Neural cell (in vitro differentiated cells): ENCODE measurements at regions not wholly inside any gene's neighbourhood (a gene's known extent, or its start where the extent isn't known, plus 50 kb on each side); places are given as distances from the start of the nearest gene placed in this dataset.

ENCODE experiments used
- H2AFZ ChIP-seq: fragments of 200-600, 300-800 bp; sonication (generic), shearing (Covaris generic); 2 replicates; pipeline ENCODE4 v1.6.0; 2014; ENCODE audit warnings: low read depth, mild to moderate bottlenecking, antibody characterized with exemption, low read length, moderate library complexity
- H3F3A ChIP-seq: fragments of 200-600 bp; shearing (Covaris generic); 2 replicates; pipeline ENCODE4 v1.6.1; 2016; ENCODE audit warnings: mild to moderate bottlenecking, moderate library complexity, mixed read lengths, antibody characterized with exemption, low read length; ENCODE audit not compliant: insufficient read depth, poor library complexity, severe bottlenecking
- H3K27ac ChIP-seq: fragments of 200-600, 300-800 bp; sonication (generic), shearing (Covaris generic); 2 replicates; pipeline ENCODE4 v1.5.1; 2014; ENCODE audit warnings: mild to moderate bottlenecking, low read length, moderate library complexity
- H3K27me3 ChIP-seq: fragments of 300-800, 200-600 bp; sonication (generic), shearing (Covaris generic); 2 replicates; pipeline ENCODE4 v1.6.0; 2014; ENCODE audit warnings: mild to moderate bottlenecking, low read depth, low read length, moderate library complexity; ENCODE audit not compliant: insufficient read depth
- H3K36me3 ChIP-seq: fragments of 300-800, 200-600 bp; sonication (generic), shearing (Covaris generic); 2 replicates; pipeline ENCODE4 v1.5.1; 2014; ENCODE audit warnings: mild to moderate bottlenecking, antibody characterized with exemption, low read length, moderate library complexity; ENCODE audit not compliant: insufficient read depth
- H3K4me2 ChIP-seq: fragments of 300-800, 200-600 bp; sonication (generic), shearing (Covaris generic); 2 replicates; pipeline ENCODE4 v1.6.0; 2014; ENCODE audit warnings: mild to moderate bottlenecking, low read length
- H3K4me3 ChIP-seq: fragments of 300-800, 200-600 bp; sonication (generic), shearing (Covaris generic); 2 replicates; pipeline ENCODE4 v1.5.1; 2014; ENCODE audit warnings: mild to moderate bottlenecking, low read length, moderate library complexity
- H3K79me2 ChIP-seq: fragments of 200-600 bp; shearing (Covaris generic); replicated peaks from 2 replicates; pipeline ENCODE4 v1.6.0; 2014; ENCODE audit warnings: mild to moderate bottlenecking, low read length, moderate library complexity; ENCODE audit not compliant: insufficient read depth
- H3K9ac ChIP-seq: fragments of 300-800, 200-600 bp; sonication (generic), shearing (Covaris generic); 2 replicates; pipeline ENCODE4 v1.6.1; 2016; ENCODE audit warnings: mild to moderate bottlenecking, low read length, mixed read lengths
- H3K9me2 ChIP-seq: fragments of 200-600 bp; shearing (Covaris generic); 2 replicates; pipeline ENCODE4 v1.6.1; 2016; ENCODE audit warnings: mild to moderate bottlenecking, low read length, mixed read lengths; ENCODE audit not compliant: insufficient read depth
- H3K9me3 ChIP-seq: fragments of 200-600, 300-800 bp; sonication (generic), shearing (Covaris generic); 2 replicates; pipeline ENCODE4 v1.6.1; 2016; ENCODE audit warnings: mild to moderate bottlenecking, mixed run types, low read length, moderate library complexity, mixed read lengths
- H4K20me1 ChIP-seq: fragments of 200-600 bp; shearing (Covaris generic); 2 replicates; pipeline ENCODE4 v1.6.1; 2016; ENCODE audit warnings: mild to moderate bottlenecking, mixed run types; ENCODE audit not compliant: insufficient read depth
- EP300 ChIP-seq: fragments of 450-650 bp; conservative IDR thresholded peaks from 2 replicates; pipeline ENCODE4 v1.6.1; 2014; ENCODE audit warnings: antibody characterized with exemption, mild to moderate bottlenecking, moderate library complexity; ENCODE audit not compliant: poor library complexity, severe bottlenecking
- EZH2 ChIP-seq: fragments of 200-600, 300-800 bp; shearing (Covaris generic), sonication (generic); IDR thresholded peaks from 2 replicates; pipeline ENCODE4 v1.6.1; 2014; ENCODE audit warnings: antibody characterized with exemption, low read length, borderline replicate concordance, mild to moderate bottlenecking; ENCODE audit not compliant: insufficient read depth, poor library complexity, severe bottlenecking
- MXI1 ChIP-seq: fragments of 450-650 bp; conservative IDR thresholded peaks from 2 replicates; pipeline ENCODE4 v1.6.1; 2014; ENCODE audit warnings: antibody characterized with exemption, mild to moderate bottlenecking; ENCODE audit not compliant: poor library complexity, severe bottlenecking
- POLR2AphosphoS5 ChIP-seq: IDR thresholded peaks from 2 replicates; pipeline ENCODE4 v1.6.1; 2012
- RAD21 ChIP-seq: fragments of 450-650 bp; conservative IDR thresholded peaks from 2 replicates; pipeline ENCODE4 v1.6.1; 2014; ENCODE audit warnings: antibody characterized with exemption, mild to moderate bottlenecking, moderate library complexity
- SMC3 ChIP-seq: fragments of 450-650 bp; conservative IDR thresholded peaks from 2 replicates; pipeline ENCODE4 v1.6.1; 2014; ENCODE audit warnings: antibody characterized with exemption, mild to moderate bottlenecking, moderate library complexity; ENCODE audit not compliant: poor library complexity
- TAF1 ChIP-seq: IDR thresholded peaks from 2 replicates; pipeline ENCODE4 v1.6.1; 2012; ENCODE audit warnings: low read depth
- TF ChIP-seq, protein P1 (sequence below): fragments of 450-650 bp; IDR thresholded peaks from 2 replicates; pipeline ENCODE4 v1.5.1; 2014; ENCODE audit warnings: antibody characterized with exemption, mild to moderate bottlenecking, moderate library complexity; ENCODE audit not compliant: poor library complexity, severe bottlenecking
- TF ChIP-seq, protein P2 (sequence below): IDR thresholded peaks from 2 replicates; pipeline ENCODE4 v1.6.1; 2012; ENCODE audit warnings: borderline replicate concordance

DNA sequence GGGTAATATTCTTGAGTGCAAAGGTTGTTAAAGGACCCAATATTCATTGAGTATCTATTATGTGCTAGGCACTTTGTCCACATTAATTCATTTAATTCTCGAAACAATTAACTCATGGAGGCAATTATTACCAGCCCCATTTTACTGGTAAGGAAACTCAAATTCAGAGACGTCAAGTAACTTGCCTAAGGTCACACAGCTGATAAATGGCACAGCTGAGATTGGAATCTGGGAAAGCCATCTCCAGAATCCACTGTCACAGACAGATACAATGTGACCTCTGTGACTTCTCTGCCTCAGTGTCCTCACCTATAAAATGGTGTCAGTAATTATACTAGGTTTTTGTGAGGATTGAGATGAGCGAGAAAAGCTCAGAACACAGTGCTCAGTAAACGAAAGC, 320.8 kb upstream of the ZFHX3 start:
- Histone ChIP-seq H3K4me3 (no peak overlapping the region), H3K27me3 (no peaks in the 10 kb centered on the region), H2AFZ (no peak overlapping the region), H4K20me1 (no peaks in the 10 kb centered on the region), H3K9me2 (no peaks in the 10 kb centered on the region), H3K79me2 (no peaks in the 10 kb centered on the region), H3K9ac (no peak overlapping the region), H3K4me2 (no peak overlapping the region), H3F3A (no peaks in the 10 kb centered on the region), H3K36me3 (no peaks in the 10 kb centered on the region), H3K27ac (no peak overlapping the region), H3K9me3 (no peaks in the 10 kb centered on the region)
- TF ChIP-seq EP300 (no peak), POLR2AphosphoS5 (no peak), TAF1 (no peak)
- TF ChIP-seq, protein P1, sequence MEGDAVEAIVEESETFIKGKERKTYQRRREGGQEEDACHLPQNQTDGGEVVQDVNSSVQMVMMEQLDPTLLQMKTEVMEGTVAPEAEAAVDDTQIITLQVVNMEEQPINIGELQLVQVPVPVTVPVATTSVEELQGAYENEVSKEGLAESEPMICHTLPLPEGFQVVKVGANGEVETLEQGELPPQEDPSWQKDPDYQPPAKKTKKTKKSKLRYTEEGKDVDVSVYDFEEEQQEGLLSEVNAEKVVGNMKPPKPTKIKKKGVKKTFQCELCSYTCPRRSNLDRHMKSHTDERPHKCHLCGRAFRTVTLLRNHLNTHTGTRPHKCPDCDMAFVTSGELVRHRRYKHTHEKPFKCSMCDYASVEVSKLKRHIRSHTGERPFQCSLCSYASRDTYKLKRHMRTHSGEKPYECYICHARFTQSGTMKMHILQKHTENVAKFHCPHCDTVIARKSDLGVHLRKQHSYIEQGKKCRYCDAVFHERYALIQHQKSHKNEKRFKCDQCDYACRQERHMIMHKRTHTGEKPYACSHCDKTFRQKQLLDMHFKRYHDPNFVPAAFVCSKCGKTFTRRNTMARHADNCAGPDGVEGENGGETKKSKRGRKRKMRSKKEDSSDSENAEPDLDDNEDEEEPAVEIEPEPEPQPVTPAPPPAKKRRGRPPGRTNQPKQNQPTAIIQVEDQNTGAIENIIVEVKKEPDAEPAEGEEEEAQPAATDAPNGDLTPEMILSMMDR: no peak
- TF ChIP-seq, protein P2, sequence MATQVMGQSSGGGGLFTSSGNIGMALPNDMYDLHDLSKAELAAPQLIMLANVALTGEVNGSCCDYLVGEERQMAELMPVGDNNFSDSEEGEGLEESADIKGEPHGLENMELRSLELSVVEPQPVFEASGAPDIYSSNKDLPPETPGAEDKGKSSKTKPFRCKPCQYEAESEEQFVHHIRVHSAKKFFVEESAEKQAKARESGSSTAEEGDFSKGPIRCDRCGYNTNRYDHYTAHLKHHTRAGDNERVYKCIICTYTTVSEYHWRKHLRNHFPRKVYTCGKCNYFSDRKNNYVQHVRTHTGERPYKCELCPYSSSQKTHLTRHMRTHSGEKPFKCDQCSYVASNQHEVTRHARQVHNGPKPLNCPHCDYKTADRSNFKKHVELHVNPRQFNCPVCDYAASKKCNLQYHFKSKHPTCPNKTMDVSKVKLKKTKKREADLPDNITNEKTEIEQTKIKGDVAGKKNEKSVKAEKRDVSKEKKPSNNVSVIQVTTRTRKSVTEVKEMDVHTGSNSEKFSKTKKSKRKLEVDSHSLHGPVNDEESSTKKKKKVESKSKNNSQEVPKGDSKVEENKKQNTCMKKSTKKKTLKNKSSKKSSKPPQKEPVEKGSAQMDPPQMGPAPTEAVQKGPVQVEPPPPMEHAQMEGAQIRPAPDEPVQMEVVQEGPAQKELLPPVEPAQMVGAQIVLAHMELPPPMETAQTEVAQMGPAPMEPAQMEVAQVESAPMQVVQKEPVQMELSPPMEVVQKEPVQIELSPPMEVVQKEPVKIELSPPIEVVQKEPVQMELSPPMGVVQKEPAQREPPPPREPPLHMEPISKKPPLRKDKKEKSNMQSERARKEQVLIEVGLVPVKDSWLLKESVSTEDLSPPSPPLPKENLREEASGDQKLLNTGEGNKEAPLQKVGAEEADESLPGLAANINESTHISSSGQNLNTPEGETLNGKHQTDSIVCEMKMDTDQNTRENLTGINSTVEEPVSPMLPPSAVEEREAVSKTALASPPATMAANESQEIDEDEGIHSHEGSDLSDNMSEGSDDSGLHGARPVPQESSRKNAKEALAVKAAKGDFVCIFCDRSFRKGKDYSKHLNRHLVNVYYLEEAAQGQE: no peak

DNA sequence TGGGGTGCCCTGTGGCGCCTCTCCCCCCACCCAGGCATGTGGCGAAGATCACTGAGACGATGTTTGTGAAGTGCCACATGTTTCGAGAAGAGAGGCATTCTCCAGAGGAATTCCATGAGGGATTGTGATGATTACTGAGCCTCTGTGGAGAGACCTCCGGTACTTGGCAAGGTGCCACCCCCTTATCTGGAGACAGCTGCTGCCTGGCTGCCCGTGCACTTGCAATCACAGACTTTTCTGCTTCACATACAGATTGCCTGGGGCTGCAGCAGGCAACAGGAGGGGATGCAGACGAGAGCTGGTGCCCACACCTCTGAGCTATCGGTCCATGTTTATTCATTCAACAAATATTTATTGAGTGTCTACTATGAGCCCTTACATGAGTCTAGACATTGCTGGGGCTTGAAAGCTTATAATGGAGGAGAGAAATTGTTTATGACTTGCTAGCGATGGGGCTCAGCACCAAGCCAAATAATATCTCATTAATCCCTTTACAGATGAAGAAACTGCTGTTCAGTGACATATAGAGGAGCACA, 317.2 kb upstream of the ZFHX3 start:
- no peaks in the 10 kb centered on the region for H3K9me2 ChIP-seq
- TF ChIP-seq POLR2AphosphoS5 (no peak), SMC3 (no peak), EZH2 (no peak), MXI1 (no peak), EP300 (no peak), TAF1 (no peak), RAD21 (no peak)
- TF ChIP-seq, protein P1: no peak
- TF ChIP-seq, protein P2: no peak
- H3K9me3 ChIP-seq: no peaks in the 10 kb centered on the region
- H3K36me3 ChIP-seq: no peaks in the 10 kb centered on the region
- H2AFZ ChIP-seq: no peak overlapping the region
- no peaks in the 10 kb centered on the region for H4K20me1 ChIP-seq
- no peak overlapping the region for H3K4me2 ChIP-seq
- no peak overlapping the region for H3K9ac ChIP-seq
- no peak overlapping the region for H3K4me3 ChIP-seq
- H3K27ac ChIP-seq: no peak overlapping the region
- no peaks in the 10 kb centered on the region for H3K79me2 ChIP-seq
- H3F3A ChIP-seq: no peaks in the 10 kb centered on the region
- no peaks in the 10 kb centered on the region for H3K27me3 ChIP-seq
